8988T (cell line): ENCODE measurements at regions not wholly inside any gene's neighbourhood (a gene's known extent, or its start where the extent isn't known, plus 50 kb on each side); places are given as distances from the start of the nearest gene placed in this dataset.

ENCODE experiments used
- DNase-seq: peaks from one replicate; pipeline ENCODE4 v3.0.0; 2011

GRCh38 chr6:113447088-113447831 is 409.9 kb upstream of the MARCKS start:
- no peak for DNase-seq

DNA sequence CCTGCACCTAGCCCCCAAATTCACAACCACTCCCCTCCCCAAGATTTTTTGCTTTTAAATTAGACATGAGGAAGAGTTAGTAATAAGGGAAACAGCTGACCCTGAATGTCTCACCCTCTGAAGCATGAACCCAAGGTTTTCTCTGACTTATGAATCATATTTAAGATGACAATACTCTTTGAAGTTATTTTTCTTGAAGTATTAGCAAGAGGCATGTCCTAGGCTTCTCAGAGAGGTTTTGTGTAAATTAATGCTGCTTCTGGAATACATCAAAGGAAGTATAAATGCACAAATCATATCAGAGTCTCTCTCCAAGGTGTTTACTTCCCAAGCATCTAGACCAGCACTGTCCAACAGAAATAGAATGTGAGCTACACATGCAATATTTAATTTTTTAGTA is 408.1 kb upstream of the MARCKS start:
- no peak for DNase-seq

DNA sequence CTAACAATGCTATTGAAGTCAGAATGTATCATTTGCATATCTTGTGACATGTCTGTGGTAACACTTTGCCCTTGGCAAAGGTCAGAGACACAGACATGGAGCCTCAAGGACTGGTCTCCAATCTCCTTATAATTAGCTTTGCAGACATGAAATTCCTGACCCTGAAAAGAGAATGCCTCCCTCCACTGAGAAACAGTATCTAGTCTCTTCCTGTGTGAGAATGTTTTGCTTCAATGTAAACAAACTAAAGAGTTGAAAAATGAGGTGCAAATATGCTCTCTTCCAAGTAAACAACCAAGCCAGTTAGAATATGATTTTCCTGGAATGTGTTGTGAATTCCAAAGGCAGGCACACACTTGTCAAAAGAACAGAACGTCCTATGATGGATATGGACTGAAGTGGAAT is 407.1 kb upstream of the MARCKS start:
- DNase-seq, result no peak

DNA sequence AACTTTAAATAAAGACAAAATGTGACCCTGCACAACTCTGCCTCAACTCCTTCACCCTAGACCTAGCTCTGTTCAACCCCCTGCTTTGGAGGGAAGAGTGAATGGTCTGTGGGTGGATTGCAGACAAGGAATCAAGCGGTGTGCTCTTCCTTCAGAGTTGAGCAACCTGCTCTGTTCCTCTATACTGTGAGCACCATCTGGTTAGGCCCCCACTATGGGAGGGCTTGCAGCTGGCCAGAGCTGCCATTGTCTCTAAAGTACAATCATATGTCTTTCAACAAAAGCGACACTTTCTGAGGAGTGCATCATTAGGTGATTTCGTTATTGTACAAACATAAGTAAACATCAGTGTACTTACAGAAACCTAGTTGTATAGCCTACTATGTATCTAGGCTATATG is 406.1 kb upstream of the MARCKS start:
- no peak for DNase-seq

- DNase-seq, result no peak
Measured at GRCh38 chr6:113457198-113457597, 399.9 kb upstream of the MARCKS start.

- DNase-seq, result no peak
Measured at GRCh38 chr6:113457751-113458150, 399.4 kb upstream of the MARCKS start.

DNA sequence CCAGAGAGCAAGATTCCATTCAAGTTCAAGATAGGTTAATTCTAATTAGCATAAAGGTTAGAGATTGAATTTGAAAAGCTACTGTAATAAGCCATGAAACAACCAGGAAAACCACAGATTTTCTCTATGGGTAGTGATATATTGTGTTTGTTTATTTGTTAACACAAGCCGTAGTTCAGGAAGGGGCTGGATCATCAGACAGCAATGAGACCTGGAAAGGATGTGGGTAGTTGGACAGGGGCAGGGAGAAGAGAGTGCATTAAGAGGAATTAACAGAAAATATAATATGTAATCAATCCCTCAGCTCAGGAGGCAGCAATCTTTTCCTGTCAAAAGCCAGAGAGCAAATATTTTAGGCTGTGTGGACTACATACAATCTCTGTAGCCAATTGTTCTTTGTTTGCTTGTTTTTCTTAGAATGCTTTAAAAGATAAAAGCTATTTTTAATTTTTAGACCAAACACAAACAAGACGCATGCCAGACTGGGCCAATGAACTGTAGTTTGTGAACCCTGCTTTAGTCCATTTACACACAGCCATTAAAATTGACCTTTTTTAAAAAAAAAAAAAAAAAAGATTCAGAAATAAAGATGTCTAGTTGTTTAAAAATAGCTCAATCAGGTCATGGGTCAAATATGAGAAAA is 398.7 kb upstream of the MARCKS start:
- no peak for DNase-seq

DNA sequence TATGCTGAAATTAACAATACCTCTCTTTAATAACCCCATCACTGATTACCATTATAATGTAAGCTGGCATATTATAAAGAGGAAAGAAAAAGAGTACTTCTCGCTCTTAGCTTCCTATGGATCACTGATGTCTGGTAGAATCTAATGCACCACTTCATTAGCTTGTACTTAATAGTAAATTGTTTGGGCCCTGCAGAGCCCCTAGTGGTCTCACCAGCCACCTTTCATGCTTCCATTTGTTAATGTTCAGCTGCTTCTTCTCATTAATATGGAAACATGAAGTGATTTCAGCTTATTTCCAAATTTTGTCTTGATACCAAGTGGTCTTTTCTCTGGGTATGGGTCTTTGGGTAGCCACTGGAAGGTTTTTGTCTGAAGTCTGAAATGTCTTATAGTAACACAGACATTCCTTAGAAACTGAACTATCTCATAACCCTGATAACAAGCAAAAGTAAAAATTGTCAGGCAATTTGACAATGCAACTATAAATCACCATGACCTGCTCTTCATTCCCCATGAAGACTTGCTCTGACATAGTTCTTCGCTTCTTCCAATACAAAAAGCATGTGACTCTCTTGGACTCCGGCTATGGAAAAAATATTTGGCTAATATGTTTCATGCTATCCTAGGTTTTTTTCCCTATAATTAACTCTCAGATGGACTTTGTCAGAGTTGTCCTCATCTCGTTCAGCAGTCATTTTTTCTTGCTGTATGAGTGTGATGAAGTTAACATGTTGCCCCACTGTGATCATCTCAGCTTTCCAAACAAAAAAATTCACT is 395.8 kb upstream of the MARCKS start:
- no peak for DNase-seq

- no peak for DNase-seq
Measured at GRCh38 chr6:113464536-113464935, 392.6 kb upstream of the MARCKS start.

- no peak for DNase-seq
Measured at GRCh38 chr6:113464960-113465359, 392.2 kb upstream of the MARCKS start.

GRCh38 chr6:113466526-113466925 is 390.6 kb upstream of the MARCKS start:
- no peak for DNase-seq

- DNase-seq, result no peak
Measured at GRCh38 chr6:113475392-113475791, 381.8 kb upstream of the MARCKS start.

GRCh38 chr6:113476937-113477839 is 380.0 kb upstream of the MARCKS start:
- no peak for DNase-seq

GRCh38 chr6:113480616-113481015 is 376.5 kb upstream of the MARCKS start:
- no peak for DNase-seq

DNA sequence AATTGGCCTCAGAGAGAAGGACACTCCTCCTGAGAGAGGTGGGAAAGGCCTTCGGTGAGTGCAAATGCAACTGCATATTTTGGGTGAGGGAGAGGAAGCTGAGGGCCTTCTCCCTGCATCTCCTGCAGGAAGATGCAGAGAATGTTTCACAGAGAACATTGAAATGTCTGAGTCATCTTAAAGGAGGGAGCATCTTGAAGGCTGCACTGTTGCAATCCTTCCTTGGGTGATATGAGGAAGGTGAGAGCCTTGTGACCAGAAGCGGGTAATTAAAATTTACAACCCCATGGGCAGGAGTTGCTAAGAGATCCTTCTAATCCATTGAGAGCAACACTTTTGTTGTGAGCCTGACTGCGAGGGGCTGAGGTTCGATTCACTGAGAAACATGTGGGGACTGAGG is 375.7 kb upstream of the MARCKS start:
- DNase-seq, result no peak

- DNase-seq, result no peak
Measured at GRCh38 chr6:113481910-113482309, 375.2 kb upstream of the MARCKS start.

- no peak for DNase-seq
Measured at GRCh38 chr6:113482771-113483170, 374.4 kb upstream of the MARCKS start.

DNA sequence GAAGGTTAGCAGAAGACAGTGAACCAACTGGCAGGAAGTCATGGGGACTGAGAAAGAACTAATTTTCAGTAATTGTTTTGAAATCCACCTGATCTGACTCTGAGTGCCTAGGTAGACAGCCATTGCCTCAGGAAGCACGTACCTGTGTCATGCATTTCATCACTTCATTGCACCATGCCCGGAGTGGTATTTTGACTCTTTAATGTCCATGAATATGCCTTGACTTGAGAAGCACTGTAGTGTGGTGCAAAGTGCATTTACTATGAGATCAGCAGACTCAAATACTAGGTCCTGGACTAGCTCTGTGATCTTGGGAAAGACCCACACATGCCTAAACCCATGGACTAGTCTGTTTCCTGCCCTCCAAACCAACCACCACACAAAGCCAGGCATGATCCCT is 370.9 kb upstream of the MARCKS start:
- DNase-seq, result no peak

DNA sequence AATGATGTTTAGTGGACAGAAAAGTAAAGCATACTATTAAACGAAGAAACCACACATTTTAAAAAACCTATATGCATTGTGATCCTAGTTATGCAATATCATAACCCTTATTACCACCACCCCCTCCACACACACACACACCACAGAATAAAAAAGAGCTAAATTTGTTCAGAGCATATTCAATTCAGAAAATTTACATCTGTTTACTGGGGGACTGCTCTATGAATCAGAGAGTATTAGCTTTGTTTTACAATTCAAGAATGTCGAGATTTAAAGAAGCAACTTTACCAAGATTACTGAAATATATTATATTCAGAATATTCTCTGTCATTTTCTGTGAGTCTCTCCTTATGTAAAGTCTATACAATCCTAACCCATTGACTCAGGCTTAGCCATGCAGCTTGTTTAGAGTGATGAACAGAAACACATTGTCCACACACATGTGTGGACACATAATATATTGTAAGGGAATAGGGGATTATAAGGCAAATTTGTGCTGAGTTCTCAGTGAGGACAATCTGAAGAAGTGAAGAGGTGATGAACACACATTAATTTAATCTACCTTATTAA is 369.6 kb upstream of the MARCKS start:
- no peak for DNase-seq

DNA sequence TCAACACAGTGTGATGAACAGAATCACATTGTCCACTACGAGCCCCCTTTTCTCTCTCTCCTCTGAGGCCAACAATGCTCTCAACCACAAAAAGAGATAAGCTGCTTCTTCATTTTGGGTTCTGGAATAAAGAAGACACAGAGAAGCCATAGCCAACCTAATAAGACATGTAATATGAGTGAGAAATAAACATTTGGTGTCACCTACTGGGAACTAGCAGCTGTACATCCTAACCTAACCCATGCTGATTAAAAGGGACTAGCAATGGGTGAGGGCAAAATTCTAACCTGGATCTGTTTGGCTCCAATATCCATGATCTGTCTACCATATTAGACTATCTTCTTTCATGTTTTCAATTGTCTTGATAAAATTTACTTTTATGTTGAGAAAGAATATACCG is 369.1 kb upstream of the MARCKS start:
- no peak for DNase-seq

GRCh38 chr6:113488812-113489685 is 368.1 kb upstream of the MARCKS start:
- no peak for DNase-seq
